HG03565 (cell line): ENCODE measurements at regions not wholly inside any gene's neighbourhood (a gene's known extent, or its start where the extent isn't known, plus 50 kb on each side); places are given as distances from the start of the nearest gene placed in this dataset.

Experiments
- ATAC-seq: cut with Tn5 transposase; IDR thresholded peaks from one replicate; pipeline ENCODE4 v1.9.1; 2021; ENCODE audit warnings: mild to moderate bottlenecking, moderate library complexity; ENCODE audit not compliant: unreplicated experiment

- no peak for ATAC-seq
Measured at GRCh38 chr21:25054689-25055088, 552.6 kb downstream of the MRPL39 start.

- ATAC-seq = peak; percentile 88
Measured at GRCh38 chr21:25039461-25040380, 567.6 kb downstream of the MRPL39 start.

GRCh38 chr21:25036775-25037174, 570.5 kb downstream of the MRPL39 start:
- no peak for ATAC-seq

DNA sequence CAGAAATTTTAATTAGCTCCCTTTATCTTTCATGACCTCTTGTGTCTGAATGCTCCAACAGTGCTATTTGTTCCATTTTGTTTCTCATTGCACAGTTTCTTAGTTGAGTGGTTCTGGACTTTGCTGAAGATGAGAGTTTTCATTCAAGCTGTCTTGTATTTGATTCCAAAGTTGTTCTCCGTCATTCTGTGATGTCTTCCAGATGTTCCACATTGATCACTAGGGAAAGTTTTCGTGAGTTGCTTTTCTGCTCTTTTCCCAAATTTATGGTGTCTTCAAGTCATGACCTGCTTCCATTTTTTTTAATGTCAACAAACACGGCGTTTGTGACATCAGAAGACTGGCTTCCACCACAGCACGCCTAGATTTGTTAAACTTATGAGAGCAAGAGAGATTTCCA, 575.5 kb downstream of the MRPL39 start:
- no peak for ATAC-seq

- no peak for ATAC-seq
Measured at GRCh38 chr21:25029580-25029979, 577.7 kb downstream of the MRPL39 start.

DNA sequence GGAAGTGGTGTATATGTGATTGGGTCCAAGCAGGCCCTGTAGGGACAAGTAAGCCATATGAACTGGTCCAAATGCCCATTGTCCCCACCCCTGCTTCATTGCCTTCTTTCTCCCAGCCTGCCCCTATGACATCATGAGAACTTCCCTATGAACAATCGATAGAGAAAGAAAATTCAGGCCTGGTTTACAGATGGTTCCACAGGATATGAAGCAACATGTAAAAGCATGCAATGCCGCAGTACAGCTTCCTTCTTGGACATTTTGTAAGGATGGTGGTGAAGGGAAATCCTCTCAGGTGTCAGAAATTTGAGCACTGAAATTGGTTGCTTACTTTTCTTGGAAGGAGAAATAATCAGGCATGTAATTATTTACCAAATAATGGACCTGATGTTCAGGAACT, 581.7 kb downstream of the MRPL39 start:
- no peak for ATAC-seq

DNA sequence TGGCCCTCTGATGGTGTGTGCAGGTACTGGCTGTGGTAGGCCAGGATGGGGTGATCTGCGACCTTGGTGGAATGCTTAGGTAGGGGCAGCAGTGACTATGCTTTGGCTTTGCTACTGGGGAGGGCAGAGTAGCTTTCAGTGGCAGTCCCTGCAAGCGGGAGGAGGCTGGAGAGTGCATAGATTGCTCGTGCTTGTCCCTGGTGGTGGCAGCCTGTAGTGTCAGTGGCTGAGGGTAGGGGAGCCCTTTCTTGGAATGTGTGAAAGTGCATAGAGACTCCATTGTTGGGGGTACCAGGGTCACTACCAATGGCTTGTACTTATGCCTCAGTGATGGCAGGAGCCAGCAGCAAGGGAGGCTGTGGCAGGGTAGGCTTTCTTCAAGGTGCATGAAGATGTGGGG, 582.6 kb downstream of the MRPL39 start:
- ATAC-seq = no peak

- no peak for ATAC-seq
Measured at GRCh38 chr21:25005388-25005787, 601.9 kb downstream of the MRPL39 start.

GRCh38 chr21:25002676-25003075, 604.6 kb downstream of the MRPL39 start:
- no peak for ATAC-seq

GRCh38 chr21:24995216-24995615, 612.1 kb downstream of the MRPL39 start:
- ATAC-seq = no peak

GRCh38 chr21:24994717-24995116, 612.6 kb downstream of the MRPL39 start:
- no peak for ATAC-seq

GRCh38 chr21:24989516-24989915, 617.8 kb downstream of the MRPL39 start:
- no peak for ATAC-seq

DNA sequence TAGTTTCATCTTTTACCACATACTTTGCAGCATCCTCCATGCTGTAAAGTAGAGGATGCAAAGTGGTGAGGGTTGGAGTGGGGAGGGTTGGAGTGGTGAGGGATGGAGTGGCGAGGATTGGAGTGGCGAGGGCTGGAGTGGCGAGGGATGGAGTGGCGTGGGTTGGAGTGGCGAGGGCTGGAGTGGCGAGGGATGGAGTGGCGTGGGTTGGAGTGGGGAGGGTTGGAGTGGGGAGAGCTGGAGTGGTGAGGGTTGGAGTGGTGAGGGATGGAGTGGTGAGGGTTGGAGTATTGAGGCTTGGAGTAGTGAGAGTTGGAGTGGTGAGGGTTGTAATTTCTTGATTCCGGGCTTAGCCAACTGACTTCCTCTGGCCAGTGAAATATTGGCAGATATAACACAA, 618.3 kb downstream of the MRPL39 start:
- ATAC-seq = no peak

DNA sequence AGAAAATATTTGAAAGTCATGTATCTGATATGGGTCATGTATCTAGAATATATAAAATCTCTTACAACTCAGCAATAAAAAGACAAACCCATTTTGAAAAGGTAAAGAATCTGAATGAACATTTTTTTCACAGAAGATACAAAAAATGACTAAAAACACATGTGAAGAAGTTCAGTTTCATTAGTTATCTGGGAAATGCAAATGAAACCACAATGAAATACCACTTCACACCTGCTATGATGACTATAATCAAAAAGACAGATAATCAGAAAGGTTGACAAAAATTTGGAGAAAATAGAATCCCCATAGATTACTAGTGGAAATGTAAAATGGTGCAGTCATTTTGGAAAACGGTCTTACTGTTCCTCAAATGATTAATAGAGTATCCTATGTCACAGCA, 631.0 kb downstream of the MRPL39 start:
- ATAC-seq = peak; percentile 59

- ATAC-seq = no peak
Measured at GRCh38 chr21:24969068-24969467, 638.2 kb downstream of the MRPL39 start.

GRCh38 chr21:24955275-24955961, 651.9 kb downstream of the MRPL39 start:
- peak; percentile 94 for ATAC-seq

DNA sequence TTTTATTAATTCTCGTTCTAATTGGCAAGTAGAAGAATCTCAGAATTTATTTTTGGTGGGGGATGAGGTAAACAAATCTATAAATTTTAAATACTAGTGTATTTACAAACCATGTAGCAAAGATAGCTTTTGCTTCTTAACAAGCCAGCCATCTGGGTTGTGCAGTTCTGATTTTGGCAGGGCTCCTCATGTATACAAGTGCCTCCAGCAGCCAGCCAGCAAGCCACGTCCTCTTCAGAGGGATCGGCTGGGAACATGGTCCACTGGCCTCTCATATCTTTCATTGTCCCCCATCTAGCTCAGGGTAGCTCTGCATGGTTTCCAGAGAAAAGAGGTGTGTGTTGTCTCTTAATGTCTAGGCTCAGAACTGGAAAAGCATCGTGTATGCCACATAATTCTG, 659.1 kb downstream of the MRPL39 start:
- no peak for ATAC-seq

DNA sequence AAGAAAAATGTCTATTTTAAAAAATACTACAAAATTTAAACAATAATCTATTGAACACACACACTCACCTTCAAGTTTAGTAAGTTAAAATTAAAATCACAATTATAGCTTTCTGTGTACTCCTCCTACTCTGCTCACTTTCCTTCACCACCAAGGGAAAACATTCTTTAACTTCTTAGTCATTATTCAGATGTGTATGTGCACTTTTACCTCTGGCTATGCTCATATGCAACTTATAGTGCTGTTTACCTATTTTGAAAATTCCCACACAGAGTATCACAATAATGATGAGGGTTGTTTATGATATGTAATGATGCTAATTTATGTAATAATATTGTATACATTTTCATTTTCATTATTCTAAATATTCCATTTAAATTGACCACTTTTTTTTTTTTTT, 661.4 kb downstream of the MRPL39 start:
- ATAC-seq = no peak

- no peak for ATAC-seq
Measured at GRCh38 chr21:24941316-24942185, 665.7 kb downstream of the MRPL39 start.

GRCh38 chr21:24939291-24939690, 668.0 kb downstream of the MRPL39 start:
- no peak for ATAC-seq

DNA sequence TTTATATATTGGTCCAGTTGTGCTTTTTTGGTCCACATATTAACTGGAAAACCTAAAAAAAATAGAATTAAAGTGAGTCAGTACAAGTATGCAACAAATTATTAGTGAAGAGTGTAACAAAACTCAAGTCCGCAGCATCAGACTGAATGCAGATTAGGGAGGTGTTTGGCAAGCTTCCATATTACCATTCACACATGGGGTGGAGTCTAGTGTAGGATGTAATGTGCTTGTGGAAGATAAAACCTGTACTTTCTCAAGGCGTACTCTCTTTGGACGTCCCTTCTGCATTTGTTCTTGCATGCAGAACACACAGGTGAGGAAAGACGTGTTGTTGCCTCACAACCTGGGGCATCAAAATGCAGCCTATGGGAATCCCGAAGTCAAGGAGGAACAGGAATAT, 668.7 kb downstream of the MRPL39 start:
- no peak for ATAC-seq
